ENCODE measurements at regions not wholly inside any gene's neighbourhood (a gene's known extent, or its start where the extent isn't known, plus 50 kb on each side); places are given as distances from the start of the nearest gene placed in this dataset.

GRCh38 chr2:158049129-158049855, 52.4 kb upstream of the UPP2 start:
- DNase-seq = no peak

- DNase-seq = no peak
These were observed 53.3 kb upstream of the UPP2 start for GRCh38 chr2:158048327-158048726.

GRCh38 chr2:158047156-158047611, 54.5 kb upstream of the UPP2 start:
- no peak for DNase-seq

DNA sequence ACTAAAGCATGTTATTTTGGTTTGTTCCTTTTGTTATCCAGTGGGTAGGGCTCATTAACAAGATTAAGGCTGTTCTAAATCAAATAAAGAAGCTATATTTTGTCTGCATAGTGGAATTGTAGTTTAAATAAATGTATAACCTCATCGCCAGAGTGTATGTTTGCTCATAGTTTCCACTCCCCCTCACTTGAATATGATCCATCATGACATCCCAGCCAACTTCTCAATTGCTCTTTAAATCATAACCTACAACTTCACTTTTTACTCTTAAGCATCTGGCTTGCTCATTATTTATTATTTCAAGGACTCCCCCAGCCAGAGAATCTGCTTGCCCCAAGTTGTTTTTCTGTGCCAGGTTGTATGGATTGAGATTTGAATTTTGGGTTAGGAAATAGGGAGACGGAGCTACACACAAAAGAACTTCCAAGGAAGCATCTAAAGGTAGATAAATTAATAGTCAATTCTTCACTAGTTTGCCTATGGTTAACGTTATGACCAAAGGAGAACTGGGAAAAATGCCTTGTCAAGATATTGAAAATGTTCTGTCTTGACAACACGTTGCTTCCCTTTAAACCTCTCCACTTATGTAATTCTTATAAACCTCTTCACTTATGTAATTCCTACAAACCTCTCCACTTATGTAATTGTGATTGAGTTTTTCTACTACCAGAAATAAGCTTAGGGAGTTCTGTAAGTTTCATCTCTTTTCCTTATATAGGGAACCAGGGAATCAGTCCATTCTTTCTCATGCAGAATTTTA, 55.4 kb upstream of the UPP2 start:
- DNase-seq = no peak

GRCh38 chr2:158045362-158045761, 56.3 kb upstream of the UPP2 start:
- DNase-seq = no peak

- no peak for DNase-seq
These were observed 58.3 kb upstream of the UPP2 start for GRCh38 chr2:158043181-158043948.

DNA sequence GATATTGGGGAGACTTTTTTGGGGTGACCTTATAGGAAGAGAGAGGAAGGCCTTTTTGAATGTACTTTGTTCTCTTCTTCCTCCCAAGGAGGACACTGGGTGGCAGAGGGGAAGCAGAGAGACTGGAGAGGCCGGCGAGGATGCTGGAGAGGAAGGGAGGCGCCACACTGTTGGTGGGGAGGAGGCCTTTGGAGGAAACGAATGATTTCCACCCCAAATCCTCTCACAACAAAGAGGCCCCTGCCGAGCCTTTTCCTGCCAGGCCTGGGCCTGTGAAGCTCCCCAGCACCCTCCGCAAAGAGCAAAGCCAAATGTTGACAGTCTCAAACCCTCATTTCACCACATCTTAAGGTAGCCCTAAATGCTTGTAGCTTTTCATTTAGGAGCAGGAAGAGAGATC, 59.0 kb upstream of the UPP2 start:
- DNase-seq = no peak

GRCh38 chr2:158042245-158042644, 59.4 kb upstream of the UPP2 start:
- DNase-seq = no peak

- no peak for DNase-seq
These were observed 60.3 kb upstream of the UPP2 start for GRCh38 chr2:158041400-158041799.

DNA sequence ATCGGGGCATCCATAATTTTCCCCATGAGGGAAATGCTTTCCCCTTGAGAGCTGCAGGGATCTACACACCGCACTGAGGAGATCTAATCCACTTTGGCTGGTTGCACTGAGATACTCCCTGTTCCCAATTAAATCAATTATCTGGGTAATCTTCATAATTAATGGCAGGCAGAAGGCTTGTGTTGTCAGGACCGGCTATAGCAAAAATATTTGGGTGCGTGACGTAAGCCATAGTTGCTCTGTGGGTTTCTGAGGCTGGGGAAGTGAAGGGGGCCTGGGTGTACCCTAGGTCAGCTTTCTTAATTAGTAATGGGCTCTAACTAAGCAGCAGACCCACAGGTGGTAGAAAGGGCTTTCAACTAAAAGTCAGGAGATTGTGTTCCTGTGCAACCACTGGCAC, 62.8 kb upstream of the UPP2 start:
- no peak for DNase-seq

DNA sequence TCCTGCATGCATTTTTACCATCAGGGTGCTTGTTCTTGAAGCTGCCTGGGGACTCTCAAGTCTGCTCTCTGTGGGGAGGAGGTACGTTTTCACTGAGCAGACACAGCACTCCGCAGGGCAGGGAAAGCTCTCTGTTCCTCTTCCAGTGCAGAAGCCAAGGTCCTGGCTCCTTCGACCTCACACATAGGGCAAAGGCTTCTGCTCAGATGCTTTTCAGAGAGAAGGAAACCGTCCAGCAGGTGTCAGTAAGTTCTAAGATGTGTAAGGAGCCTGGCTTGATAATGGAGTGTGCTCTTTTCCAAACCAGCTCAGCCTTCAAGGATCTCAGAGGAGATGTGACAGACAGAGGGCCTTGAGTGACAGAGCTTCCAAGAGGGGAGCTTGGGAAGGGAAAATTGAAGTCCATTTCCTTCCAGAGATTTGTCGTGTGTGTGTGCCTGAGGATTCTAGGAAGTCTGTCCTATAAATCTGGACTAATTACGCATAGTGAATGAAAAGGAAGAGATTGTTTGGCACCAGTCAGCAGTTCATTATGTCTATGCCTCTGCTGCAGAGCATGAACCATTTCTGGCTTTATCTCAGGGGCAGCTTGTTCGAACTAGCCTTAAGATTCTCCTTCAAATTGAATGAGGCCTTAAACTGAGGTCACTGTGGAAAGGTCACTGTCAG, 67.3 kb upstream of the UPP2 start:
- no peak for DNase-seq

DNA sequence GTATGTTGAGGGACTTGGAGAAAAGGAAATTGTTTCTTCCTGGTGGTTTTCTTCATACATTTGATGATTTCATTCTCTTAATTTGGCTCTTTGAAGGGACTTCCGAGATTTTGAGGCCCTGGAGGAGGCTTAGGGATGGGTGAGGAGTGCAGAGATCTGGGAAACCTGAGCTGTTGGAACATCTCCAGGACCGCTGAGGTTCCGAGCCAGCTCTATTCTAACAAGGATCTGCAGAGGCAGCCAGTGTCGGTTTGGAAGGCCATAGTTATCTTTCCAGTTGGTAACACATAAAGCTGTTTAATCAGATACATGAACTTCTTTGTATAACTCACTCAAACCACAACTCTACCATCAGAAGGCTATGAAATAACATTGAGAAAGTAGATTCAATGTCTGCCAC, 70.3 kb upstream of the UPP2 start:
- DNase-seq = no peak

- DNase-seq = no peak
These were observed 76.2 kb upstream of the UPP2 start for GRCh38 chr2:158025255-158025996.

- DNase-seq = peak; percentile 25
These were observed 77.3 kb upstream of the UPP2 start for GRCh38 chr2:158024288-158024898.

GRCh38 chr2:158022888-158023287, 78.8 kb upstream of the UPP2 start:
- no peak for DNase-seq

- DNase-seq = no peak
These were observed 80.5 kb upstream of the UPP2 start for GRCh38 chr2:158021226-158021625.

DNA sequence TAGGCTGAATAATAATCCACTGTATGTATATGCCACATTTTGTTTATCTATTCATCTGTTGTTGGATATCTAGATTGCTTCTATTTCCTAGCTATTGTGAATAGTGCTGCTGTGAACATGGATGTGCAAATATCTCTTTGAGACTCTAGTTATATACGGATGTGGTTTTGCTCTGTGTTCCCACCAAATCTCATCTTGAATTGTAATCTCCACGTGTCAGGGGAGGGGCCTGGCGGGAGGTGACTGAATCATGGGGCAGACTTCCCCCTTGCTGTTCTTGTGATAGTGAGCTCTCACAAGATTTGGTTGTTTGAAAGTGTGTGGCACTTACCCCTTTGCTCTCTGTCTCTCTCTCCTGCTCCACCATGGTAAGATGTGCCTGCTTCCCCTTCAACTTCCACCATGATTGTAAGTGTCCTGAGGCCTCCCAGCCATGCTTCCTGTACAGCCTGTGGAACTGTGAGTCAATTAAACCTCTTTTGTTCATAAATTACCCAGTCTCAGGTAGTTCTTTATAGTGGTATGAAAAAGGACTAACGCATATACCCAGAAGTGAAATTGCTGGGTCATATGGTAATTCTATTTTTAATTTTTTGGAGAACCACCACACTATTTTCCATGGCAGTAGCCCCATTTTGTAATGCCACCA, 86.1 kb upstream of the UPP2 start:
- no peak for DNase-seq

DNA sequence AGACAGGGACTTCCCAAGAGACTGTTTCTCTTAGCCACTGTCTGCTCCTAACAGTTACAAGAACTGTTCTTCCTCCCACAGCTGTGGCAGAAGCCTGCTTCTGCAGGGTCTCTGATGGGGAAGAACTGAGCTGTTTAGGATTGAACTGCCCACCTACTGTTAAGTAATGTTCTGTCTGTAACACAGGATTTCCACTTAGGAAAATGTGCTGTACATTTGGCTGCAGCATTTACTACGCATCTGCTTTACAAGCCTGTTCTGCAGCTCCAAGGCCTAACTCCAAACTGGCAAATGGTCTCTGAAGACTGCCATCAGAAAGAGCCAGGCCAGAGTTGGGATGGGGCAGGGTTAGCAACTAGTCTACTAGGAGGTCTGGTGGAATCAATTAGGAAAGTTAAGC, 87.8 kb upstream of the UPP2 start:
- DNase-seq = no peak

GRCh38 chr2:158011055-158011771, 90.5 kb upstream of the UPP2 start:
- DNase-seq = no peak

DNA sequence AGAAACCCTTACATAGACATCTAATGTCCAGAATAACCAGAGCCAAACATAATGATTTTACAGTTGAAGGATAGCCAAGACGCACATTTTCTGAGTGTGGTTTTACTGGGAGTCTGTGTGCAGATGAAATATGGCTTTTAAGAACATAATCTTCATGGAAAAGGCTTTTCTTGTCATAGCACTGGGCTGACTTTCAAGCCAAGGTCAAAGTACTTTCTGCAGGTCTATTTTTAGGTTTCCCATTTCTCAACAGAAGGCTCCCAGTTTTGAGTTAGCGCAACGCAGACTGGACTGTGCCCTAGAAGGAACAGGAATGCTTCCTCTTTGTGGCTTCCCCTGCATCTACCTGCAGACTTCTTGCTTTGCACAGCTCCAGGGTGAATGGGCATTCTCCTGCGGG, 92.3 kb upstream of the UPP2 start:
- DNase-seq = no peak

Measured in effector CD4-positive, alpha-beta T cell (primary cell).